ENCODE measurements at regions not wholly inside any gene's neighbourhood (a gene's known extent, or its start where the extent isn't known, plus 50 kb on each side); places are given as distances from the start of the nearest gene placed in this dataset.

- POLR2A ChIA-PET: no interaction called here
- CTCF ChIA-PET: no interaction called here
These were observed 183.5 kb upstream of the TSC22D1 start for GRCh38 chr13:44759384-44760360.

- POLR2A ChIA-PET: no interaction called here
- CTCF ChIA-PET: no interaction called here
These were observed 182.7 kb upstream of the TSC22D1 start for GRCh38 chr13:44758630-44759383.

GRCh38 chr13:44757671-44758070, 181.5 kb upstream of the TSC22D1 start:
- POLR2A ChIA-PET: no interaction called here

GRCh38 chr13:44756276-44756810, 180.2 kb upstream of the TSC22D1 start:
- ChIA-PET POLR2A (no interaction called here), CTCF (no interaction called here)

More at GRCh38 chr13:44757671-44758070, 181.5 kb upstream of the TSC22D1 start:
- CTCF ChIA-PET: no interaction called here

GRCh38 chr13:44755872-44756271, 179.7 kb upstream of the TSC22D1 start:
- CTCF ChIA-PET: no interaction called here

GRCh38 chr13:44752164-44752563, 176.0 kb upstream of the TSC22D1 start:
- POLR2A ChIA-PET: no interaction called here
- CTCF ChIA-PET: no interaction called here

More at GRCh38 chr13:44755872-44756271, 179.7 kb upstream of the TSC22D1 start:
- POLR2A ChIA-PET: no interaction called here

- POLR2A ChIA-PET: no interaction called here
- CTCF ChIA-PET: interaction anchor here (1.2 kb wide), 1 partner anchor 27 kb away, joined by 3 read pairs; no protein-coding TSS in a partner anchor
These were observed 174.5 kb upstream of the TSC22D1 start for GRCh38 chr13:44750630-44751029.

GRCh38 chr13:44749906-44750305, 173.8 kb upstream of the TSC22D1 start:
- ChIA-PET CTCF (interaction anchor here (1.2 kb wide), 1 partner anchor 28 kb away, joined by 3 read pairs; no protein-coding TSS in a partner anchor), POLR2A (no interaction called here)

- POLR2A ChIA-PET: no interaction called here
- CTCF ChIA-PET: no interaction called here
These were observed 172.3 kb upstream of the TSC22D1 start for GRCh38 chr13:44748439-44748838.

GRCh38 chr13:44747179-44747578, 171.0 kb upstream of the TSC22D1 start:
- POLR2A ChIA-PET: no interaction called here

GRCh38 chr13:44746690-44747089, 170.6 kb upstream of the TSC22D1 start:
- CTCF ChIA-PET: no interaction called here
- POLR2A ChIA-PET: no interaction called here

More at GRCh38 chr13:44747179-44747578, 171.0 kb upstream of the TSC22D1 start:
- CTCF ChIA-PET: no interaction called here

GRCh38 chr13:44744880-44745633, 168.9 kb upstream of the TSC22D1 start:
- CTCF ChIA-PET: interaction anchor here (0.6 kb wide), 2 partner anchors 28 to 138 kb away, joined by 3 read pairs; no protein-coding TSS in a partner anchor
- POLR2A ChIA-PET: no interaction called here

- POLR2A ChIA-PET: no interaction called here
- CTCF ChIA-PET: no interaction called here
These were observed 163.4 kb upstream of the TSC22D1 start for GRCh38 chr13:44739539-44739938.

- ChIA-PET CTCF (no interaction called here), POLR2A (no interaction called here)
These were observed 163.0 kb upstream of the TSC22D1 start for GRCh38 chr13:44739120-44739519.

- CTCF ChIA-PET: no interaction called here
These were observed 162.3 kb upstream of the TSC22D1 start for GRCh38 chr13:44738463-44738862.

GRCh38 chr13:44735806-44736205, 159.7 kb upstream of the TSC22D1 start:
- CTCF ChIA-PET: no interaction called here
- POLR2A ChIA-PET: no interaction called here

More at GRCh38 chr13:44738463-44738862, 162.3 kb upstream of the TSC22D1 start:
- POLR2A ChIA-PET: no interaction called here

- CTCF ChIA-PET: no interaction called here
- POLR2A ChIA-PET: no interaction called here
These were observed 158.1 kb upstream of the TSC22D1 start for GRCh38 chr13:44734201-44734707.

GRCh38 chr13:44732503-44733098, 156.5 kb upstream of the TSC22D1 start:
- ChIA-PET POLR2A (no interaction called here), CTCF (no interaction called here)

GRCh38 chr13:44730851-44731250, 154.7 kb upstream of the TSC22D1 start:
- ChIA-PET POLR2A (no interaction called here), CTCF (no interaction called here)
